ENCODE measurements at regions not wholly inside any gene's neighbourhood (a gene's known extent, or its start where the extent isn't known, plus 50 kb on each side); places are given as distances from the start of the nearest gene placed in this dataset.

- no peak for DNase-seq
These were observed 1236.5 kb upstream of the TENM3 start for GRCh38 chr4:181006499-181007260.

GRCh38 chr4:181007751-181008150 is 1235.5 kb upstream of the TENM3 start:
- no peak for DNase-seq

GRCh38 chr4:181008164-181008563 is 1235.0 kb upstream of the TENM3 start:
- DNase-seq, result peak; percentile 3

GRCh38 chr4:181013162-181013561 is 1230.0 kb upstream of the TENM3 start:
- no peak for DNase-seq

GRCh38 chr4:181017038-181017437 is 1226.2 kb upstream of the TENM3 start:
- no peak for DNase-seq

- no peak for DNase-seq
These were observed 1224.7 kb upstream of the TENM3 start for GRCh38 chr4:181018472-181018871.

- no peak for DNase-seq
These were observed 1224.3 kb upstream of the TENM3 start for GRCh38 chr4:181018913-181019312.

- DNase-seq, result no peak
These were observed 1222.7 kb upstream of the TENM3 start for GRCh38 chr4:181020456-181020855.

GRCh38 chr4:181021213-181021612 is 1222.0 kb upstream of the TENM3 start:
- DNase-seq, result no peak

- DNase-seq, result peak; percentile 11
These were observed 1212.9 kb upstream of the TENM3 start for GRCh38 chr4:181030135-181030921.

GRCh38 chr4:181030961-181031360 is 1212.2 kb upstream of the TENM3 start:
- DNase-seq, result no peak

GRCh38 chr4:181043486-181043885 is 1199.7 kb upstream of the TENM3 start:
- DNase-seq, result no peak

- DNase-seq, result no peak
These were observed 1196.4 kb upstream of the TENM3 start for GRCh38 chr4:181046809-181047208.

- no peak for DNase-seq
These were observed 1191.3 kb upstream of the TENM3 start for GRCh38 chr4:181051931-181052330.

- no peak for DNase-seq
These were observed 1181.4 kb upstream of the TENM3 start for GRCh38 chr4:181061787-181062186.

GRCh38 chr4:181063212-181063611 is 1180.0 kb upstream of the TENM3 start:
- DNase-seq, result no peak

GRCh38 chr4:181077341-181077740 is 1165.9 kb upstream of the TENM3 start:
- no peak for DNase-seq

- DNase-seq, result no peak
These were observed 1165.0 kb upstream of the TENM3 start for GRCh38 chr4:181078196-181078595.

- DNase-seq, result no peak
These were observed 1159.3 kb upstream of the TENM3 start for GRCh38 chr4:181083757-181084361.

- DNase-seq, result no peak
These were observed 1157.6 kb upstream of the TENM3 start for GRCh38 chr4:181085557-181085956.

- no peak for DNase-seq
These were observed 1137.7 kb upstream of the TENM3 start for GRCh38 chr4:181105487-181105886.

- no peak for DNase-seq
These were observed 1136.8 kb upstream of the TENM3 start for GRCh38 chr4:181106398-181106797.

GRCh38 chr4:181108237-181108636 is 1135.0 kb upstream of the TENM3 start:
- DNase-seq, result no peak

- DNase-seq, result no peak
These were observed 1124.0 kb upstream of the TENM3 start for GRCh38 chr4:181119186-181119585.
